HG03457 (cell line): ENCODE measurements at regions not wholly inside any gene's neighbourhood (a gene's known extent, or its start where the extent isn't known, plus 50 kb on each side); places are given as distances from the start of the nearest gene placed in this dataset.
"Not testable (repeated sequence)": the region's sequence is repeated elsewhere in the genome, so short reads cannot be mapped to it uniquely, and the experiment has no call there.

Experiments
- ATAC-seq: cut with Tn5 transposase; IDR thresholded peaks from one replicate; pipeline ENCODE4 v1.9.1; 2021; ENCODE audit warnings: moderate number of reproducible peaks; ENCODE audit not compliant: unreplicated experiment

GRCh38 chr10:111261081-111261615, 184.3 kb downstream of the ADRA2A start:
- ATAC-seq: no peak

- ATAC-seq: no peak
Observed at GRCh38 chr10:111265341-111265740, 188.5 kb downstream of the ADRA2A start.

DNA sequence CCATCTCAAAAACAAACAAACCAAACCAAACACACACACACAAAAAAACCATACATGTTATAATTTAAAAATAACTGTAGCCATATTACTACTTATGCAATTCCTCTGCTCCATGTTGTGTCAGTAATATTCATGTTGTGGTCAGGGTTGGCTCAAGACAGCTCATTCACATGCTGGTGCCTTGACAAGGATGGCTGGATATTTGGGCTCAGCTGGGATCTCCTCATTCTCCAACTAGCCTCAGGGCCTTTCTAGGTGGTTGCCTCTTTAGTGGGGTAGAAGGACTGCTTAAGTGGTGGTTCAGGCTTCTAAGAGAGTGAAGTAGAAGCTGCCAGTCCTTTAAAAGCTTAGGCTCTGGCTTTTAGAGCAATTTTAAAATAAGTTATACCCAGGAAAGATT, 189.3 kb downstream of the ADRA2A start:
- ATAC-seq: no peak

DNA sequence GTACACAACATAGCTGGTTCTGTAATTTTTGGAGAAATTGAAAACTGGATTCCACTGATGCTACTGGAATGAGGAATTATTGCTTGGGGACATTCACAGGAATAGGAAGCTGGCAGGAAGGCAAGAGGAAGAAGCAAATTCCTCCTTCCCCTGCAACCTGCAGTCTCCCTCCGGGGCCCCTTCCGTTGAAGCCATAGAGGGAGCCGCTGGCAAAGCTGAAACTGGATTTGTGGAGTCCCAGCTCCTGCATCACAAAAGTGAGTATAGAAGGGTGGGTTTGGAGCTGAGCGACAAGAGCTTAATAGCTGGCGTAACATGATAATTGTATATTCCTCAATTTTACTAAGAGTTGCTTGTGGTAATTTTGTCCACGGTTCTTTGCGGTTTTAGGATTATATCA, 190.8 kb downstream of the ADRA2A start:
- no peak for ATAC-seq

GRCh38 chr10:111273235-111273634, 196.4 kb downstream of the ADRA2A start:
- ATAC-seq: no peak

DNA sequence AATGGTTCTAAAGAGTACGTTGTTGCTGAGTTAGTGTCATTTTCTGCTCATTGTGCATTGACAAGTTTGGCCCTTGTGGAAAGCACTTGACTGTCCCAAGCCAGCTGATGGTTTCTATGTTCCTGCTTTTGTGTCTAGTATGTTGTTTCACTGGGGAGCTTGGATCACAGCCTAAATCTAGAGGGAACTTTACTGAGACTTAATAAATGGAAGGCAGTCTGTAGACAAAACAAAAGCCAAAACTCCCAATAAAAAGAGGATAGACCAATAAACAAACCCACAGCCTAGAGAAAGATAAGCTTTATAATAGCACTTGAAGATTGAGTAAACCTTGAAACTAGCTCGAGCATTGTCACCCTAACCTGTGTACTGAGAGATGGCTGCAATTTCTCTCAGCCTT, 196.8 kb downstream of the ADRA2A start:
- ATAC-seq: no peak

GRCh38 chr10:111275091-111275490, 198.3 kb downstream of the ADRA2A start:
- ATAC-seq: no peak

DNA sequence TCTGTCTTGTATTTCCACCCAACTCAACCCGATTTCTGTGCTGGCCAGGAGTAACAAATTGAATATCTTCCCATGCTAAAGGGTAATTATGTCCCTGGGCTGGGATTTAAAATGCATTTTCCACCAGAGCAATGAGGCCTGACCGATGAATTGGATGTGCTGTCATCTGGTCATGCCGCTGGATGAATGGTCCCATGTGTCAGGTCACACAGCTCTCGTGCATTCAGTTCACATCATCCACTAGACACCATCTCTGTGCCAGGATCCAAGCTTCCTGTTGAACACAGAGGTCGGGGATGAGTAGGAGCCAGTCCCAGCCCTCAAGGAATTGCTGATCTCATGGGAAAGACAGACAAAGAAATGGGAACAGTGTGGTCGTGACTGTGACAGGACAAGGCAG, 200.8 kb downstream of the ADRA2A start:
- no peak for ATAC-seq

GRCh38 chr10:111278266-111278665, 201.4 kb downstream of the ADRA2A start:
- ATAC-seq: no peak

DNA sequence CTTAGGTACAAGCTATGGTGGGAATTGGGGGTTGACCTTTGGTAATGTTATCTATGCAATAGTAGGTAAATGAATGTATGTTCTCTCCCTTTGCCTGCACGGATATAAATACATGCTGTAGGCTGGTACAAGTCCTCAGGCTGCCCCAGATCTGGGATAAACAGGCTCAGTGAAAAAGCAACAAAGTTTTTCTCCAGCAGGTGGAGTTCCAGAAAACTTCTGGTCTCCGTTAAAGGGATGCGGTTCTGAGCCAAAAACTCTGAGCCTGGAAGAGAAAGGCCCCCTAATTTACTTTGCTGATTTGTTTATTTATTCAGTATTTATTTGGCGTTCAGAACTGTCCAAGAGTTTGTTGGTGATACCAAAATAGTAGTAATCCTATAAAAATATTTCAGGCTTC, 204.7 kb downstream of the ADRA2A start:
- no peak for ATAC-seq

- no peak for ATAC-seq
Observed at GRCh38 chr10:111289461-111289860, 212.6 kb downstream of the ADRA2A start.

GRCh38 chr10:111290649-111291048, 213.8 kb downstream of the ADRA2A start:
- ATAC-seq: no peak

DNA sequence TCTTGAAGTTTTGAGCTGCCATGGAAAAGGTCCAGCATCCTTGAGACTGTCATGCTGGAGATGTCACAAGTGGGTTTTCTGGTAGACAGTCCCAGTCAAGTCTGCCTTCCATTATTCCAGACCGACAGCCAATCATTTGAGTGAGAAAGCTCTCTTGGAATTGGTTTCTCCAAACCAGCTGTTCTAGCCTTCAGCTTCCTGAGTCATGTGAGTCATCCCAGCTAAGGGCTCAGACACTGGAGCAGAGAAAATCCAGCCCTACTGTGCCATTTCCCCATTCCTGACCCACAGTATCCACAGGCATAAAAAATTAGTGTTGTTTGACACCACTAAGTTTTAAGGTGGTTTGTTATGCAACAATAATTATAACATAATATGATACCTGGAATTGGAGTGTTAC, 219.0 kb downstream of the ADRA2A start:
- ATAC-seq: no peak

DNA sequence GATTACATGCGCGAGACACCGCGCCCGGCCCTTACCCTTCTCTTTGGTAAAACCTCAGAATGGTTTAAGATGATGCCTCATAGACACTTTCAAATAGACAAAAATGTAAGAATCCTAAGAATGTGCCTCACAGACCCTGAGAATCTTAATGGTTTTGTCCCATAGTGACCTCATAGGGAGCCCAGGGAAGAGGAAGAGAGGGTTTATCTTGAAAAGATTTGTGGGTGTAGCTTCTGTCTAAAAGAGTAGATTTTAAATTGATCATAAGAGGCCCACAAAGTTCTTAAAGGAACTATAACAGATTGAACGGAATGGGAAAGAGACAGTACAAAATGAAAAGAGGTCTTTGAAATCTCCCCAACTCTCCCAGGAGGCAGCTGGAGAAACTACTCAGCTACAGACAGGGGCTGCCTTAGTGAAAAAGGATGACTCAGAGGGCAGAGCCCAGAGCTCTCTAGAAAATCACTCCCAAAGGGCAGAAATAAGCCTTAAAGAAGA, 220.6 kb downstream of the ADRA2A start:
- no peak for ATAC-seq

- no peak for ATAC-seq
Observed at GRCh38 chr10:111298031-111298430, 221.2 kb downstream of the ADRA2A start.

- ATAC-seq: no peak
Observed at GRCh38 chr10:111299037-111299436, 222.2 kb downstream of the ADRA2A start.

GRCh38 chr10:111303887-111304286, 227.1 kb downstream of the ADRA2A start:
- ATAC-seq: no peak

- ATAC-seq: no peak
Observed at GRCh38 chr10:111316722-111317212, 239.9 kb downstream of the ADRA2A start.

GRCh38 chr10:111319866-111320265, 243.0 kb downstream of the ADRA2A start:
- ATAC-seq: no peak

GRCh38 chr10:111323389-111323966, 246.6 kb downstream of the ADRA2A start:
- no peak for ATAC-seq

DNA sequence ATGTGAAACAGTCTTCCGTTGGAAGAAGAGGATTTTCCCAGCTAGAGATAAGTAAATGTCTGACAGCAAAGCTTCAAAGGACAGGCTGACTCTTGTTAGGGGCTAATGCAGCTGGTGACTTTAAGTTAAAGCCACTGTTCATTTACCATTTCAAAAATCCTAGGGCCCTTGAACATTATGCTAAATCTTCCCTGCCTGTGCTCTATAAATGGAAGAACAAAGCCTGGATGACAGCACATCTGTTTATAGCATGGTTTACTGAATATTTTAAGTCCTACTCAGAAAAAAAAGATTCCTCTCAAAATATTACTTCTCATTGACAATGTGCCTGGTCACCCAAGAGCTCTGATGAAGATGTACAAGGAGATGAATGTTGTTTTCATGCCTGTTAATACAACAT, 255.3 kb downstream of the ADRA2A start:
- ATAC-seq: not testable (repeated sequence)

DNA sequence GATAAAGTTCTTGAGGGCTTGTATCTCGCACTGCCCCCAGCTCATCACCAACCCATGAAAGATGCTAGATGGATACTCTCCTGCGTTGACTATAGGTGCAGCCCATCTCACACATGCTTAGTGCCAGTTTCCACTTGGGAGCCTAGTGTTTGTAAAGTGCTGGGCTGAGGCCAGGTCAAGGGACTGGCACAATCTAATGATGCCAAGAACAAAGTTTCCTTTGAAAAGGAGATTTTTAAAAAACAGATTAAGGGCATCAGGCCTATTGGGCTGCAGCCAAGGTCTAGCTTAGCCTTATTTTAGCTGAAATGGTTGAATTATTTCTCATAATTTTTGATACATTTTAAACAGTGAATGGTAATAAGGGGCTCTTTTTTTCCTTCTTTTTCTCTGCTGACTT, 259.0 kb downstream of the ADRA2A start:
- no peak for ATAC-seq

GRCh38 chr10:111338035-111338434, 261.2 kb downstream of the ADRA2A start:
- no peak for ATAC-seq
